PC-3 (cell line): ENCODE measurements at regions not wholly inside any gene's neighbourhood (a gene's known extent, or its start where the extent isn't known, plus 50 kb on each side); places are given as distances from the start of the nearest gene placed in this dataset.

Source experiments
- ATAC-seq: fragments of 200-7000 bp; cut with Tn5 transposase; 2 replicates; pipeline ENCODE4 v1.9.1; 2020; ENCODE audit warnings: mild to moderate bottlenecking, moderate library complexity
- BruUV-seq: library from RNA; stranded (reverse); fragments of 400-500 nt; replicated peaks from 2 replicates; lab custom pipeline; 2021; lab: Mats Ljungman, UMichigan
- CTCF ChIA-PET: fragments of 300-600 bp; sonication (Branson Sonifier 250); formaldehyde crosslinking; loops from one replicate; lab custom pipeline; 2022; ENCODE audit warnings: antibody characterized with exemption; lab: Charles Lee
- POLR2A ChIA-PET: fragments of 300-600 bp; sonication (Branson Sonifier 250); formaldehyde crosslinking; loops from one replicate; lab custom pipeline; 2022; ENCODE audit warnings: antibody characterized with exemption; ENCODE audit not compliant: unreplicated experiment; lab: Charles Lee
- DNase-seq: peaks from one replicate; pipeline ENCODE4 v3.0.0-alpha.2; 2015
- H2AFZ ChIP-seq: fragments of 300-600 bp; sonication (generic); 2 replicates; pipeline ENCODE4 v1.6.0; 2016; ENCODE audit warnings: antibody characterized with exemption, low read length
- H3F3A ChIP-seq: fragments of 300-600 bp; sonication (generic); one replicate; pipeline ENCODE4 v1.6.0; 2017; ENCODE audit warnings: antibody characterized with exemption, low read length, control low read depth, mild to moderate bottlenecking; ENCODE audit not compliant: unreplicated experiment
- H3K27ac ChIP-seq: fragments of 300-600 bp; sonication (generic); 2 replicates; pipeline ENCODE4 v1.5.1; 2016; ENCODE audit warnings: mild to moderate bottlenecking, low read length
- H3K27me3 ChIP-seq: fragments of 300-600 bp; sonication (generic); 2 replicates; pipeline ENCODE4 v1.6.1; 2016; ENCODE audit warnings: low read length, mixed read lengths
- H3K36me3 ChIP-seq: fragments of 300-600 bp; sonication (generic); 2 replicates; pipeline ENCODE4 v1.6.1; 2016; ENCODE audit warnings: low read depth, mixed run types, low read length, mixed read lengths
- H3K4me1 ChIP-seq: fragments of 300-600 bp; sonication (generic); 2 replicates; pipeline ENCODE4 v1.5.1; 2016; ENCODE audit warnings: low read length; ENCODE audit not compliant: insufficient read depth
- H3K4me2 ChIP-seq: fragments of 300-600 bp; sonication (generic); 2 replicates; pipeline ENCODE4 v1.6.0; 2016; ENCODE audit warnings: low read length
- H3K4me3 ChIP-seq: fragments of 300-600 bp; sonication (generic); 2 replicates; pipeline ENCODE4 v1.5.1; 2016; ENCODE audit warnings: mild to moderate bottlenecking, low read length, mixed read lengths
- H3K79me2 ChIP-seq: fragments of 300-600 bp; sonication (generic); 2 replicates; pipeline ENCODE4 v1.6.1; 2017; ENCODE audit warnings: low read length, mixed read lengths
- H3K9ac ChIP-seq: fragments of 300-600 bp; sonication (generic); 2 replicates; pipeline ENCODE4 v1.6.0; 2016; ENCODE audit warnings: mild to moderate bottlenecking, low read length
- H3K9me2 ChIP-seq: fragments of 300-600 bp; sonication (generic); replicated peaks from 2 replicates; pipeline ENCODE4 v1.6.1; 2016; ENCODE audit warnings: mixed run types, low read length, mixed read lengths
- H3K9me3 ChIP-seq: fragments of 300-600 bp; sonication (generic); 2 replicates; pipeline ENCODE4 v1.6.1; 2016; ENCODE audit warnings: low read length, mixed read lengths
- H4K20me1 ChIP-seq: fragments of 300-600 bp; sonication (generic); 2 replicates; pipeline ENCODE4 v1.6.1; 2016; ENCODE audit warnings: low read length, mixed read lengths
- CTCF ChIP-seq: fragments of 300-600 bp; sonication (generic); conservative IDR thresholded peaks from 2 replicates; pipeline ENCODE4 v1.5.1; 2017; ENCODE audit warnings: antibody characterized with exemption, low read depth, mild to moderate bottlenecking, low read length
- EZH2 ChIP-seq: fragments of 300-600 bp; sonication (generic); IDR thresholded peaks from one replicate; pipeline ENCODE4 v1.6.1; 2017; ENCODE audit warnings: antibody characterized with exemption, mild to moderate bottlenecking, low read length; ENCODE audit not compliant: unreplicated experiment
- EZH2phosphoT487 ChIP-seq: fragments of 300-600 bp; sonication (generic); IDR thresholded peaks from 2 replicates; pipeline ENCODE4 v1.6.1; 2018; ENCODE audit warnings: mild to moderate bottlenecking, antibody characterized with exemption, low read length, borderline replicate concordance
- intact Hi-C: fragments of 100-400 bp; cut with micrococcal nuclease; formaldehyde crosslinking; loops from 2 replicates; pipeline ENCODE4 v1.9.0; 2023

GRCh38 chr2:16275661-16276060 is 335.3 kb downstream of the MYCN start:
- BruUV-seq, result no TSS peak

DNA sequence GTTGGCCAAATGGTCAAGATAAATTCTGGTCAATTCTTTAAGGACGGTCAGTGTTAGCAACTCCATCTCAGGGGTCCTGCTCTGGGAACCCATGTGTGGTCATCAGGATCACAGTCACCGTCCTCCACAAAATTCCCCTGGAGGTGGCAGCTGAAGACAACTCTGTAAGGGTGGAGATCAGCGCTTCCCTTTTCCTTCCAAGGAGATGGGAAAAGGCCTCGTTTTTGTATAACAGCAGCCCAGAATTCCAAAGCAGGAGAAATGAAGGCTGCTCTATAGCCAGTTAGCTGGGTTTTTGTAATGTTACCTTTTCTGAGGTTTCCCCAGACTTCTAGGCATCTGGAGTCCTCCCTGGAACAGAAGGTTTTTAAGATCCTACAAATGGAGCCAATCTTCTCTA is 334.8 kb downstream of the MYCN start:
- no TSS peak for BruUV-seq
- TF ChIP-seq EZH2phosphoT487 (no peak), CTCF (no peak), EZH2 (no peak)
- no peak overlapping the region for H3K4me2 ChIP-seq
- no peaks in the 10 kb centered on the region for H3K4me1 ChIP-seq
- H3K36me3 ChIP-seq, result no peaks in the 10 kb centered on the region
- no peaks in the 10 kb centered on the region for H3F3A ChIP-seq
- DNase-seq, result no peak
- CTCF ChIA-PET, result no interaction called here
- no peak overlapping the region for H3K27ac ChIP-seq
- no peaks in the 10 kb centered on the region for H3K79me2 ChIP-seq
- H3K9me2 ChIP-seq, result no peaks in the 10 kb centered on the region
- no peak overlapping the region for H3K4me3 ChIP-seq
- H4K20me1 ChIP-seq, result no peaks in the 10 kb centered on the region
- intact Hi-C loops, result no loop called here
- POLR2A ChIA-PET, result no interaction called here
- no peak for ATAC-seq
- no peaks in the 10 kb centered on the region for H3K9me3 ChIP-seq
- no peak overlapping the region for H3K9ac ChIP-seq
- no peak overlapping the region for H2AFZ ChIP-seq
- H3K27me3 ChIP-seq, result no peaks in the 10 kb centered on the region

More at GRCh38 chr2:16275661-16276060, 335.3 kb downstream of the MYCN start:
- H2AFZ ChIP-seq, result no peak overlapping the region
- no peak overlapping the region for H3K9ac ChIP-seq
- ChIA-PET POLR2A (no interaction called here), CTCF (no interaction called here)
- H3K4me3 ChIP-seq, result no peak overlapping the region
- no peak overlapping the region for H3K4me2 ChIP-seq
- no peak for ATAC-seq
- no peak for DNase-seq
- H3K27ac ChIP-seq, result no peak overlapping the region
- no peaks in the 10 kb centered on the region for H3K9me2 ChIP-seq
- H3F3A ChIP-seq, result no peaks in the 10 kb centered on the region
- no peaks in the 10 kb centered on the region for H3K27me3 ChIP-seq
- no peak for TF ChIP-seq EZH2phosphoT487
- no peak for TF ChIP-seq EZH2
- no peak for TF ChIP-seq CTCF
- H3K36me3 ChIP-seq, result no peaks in the 10 kb centered on the region
- H3K4me1 ChIP-seq, result no peaks in the 10 kb centered on the region
- H3K79me2 ChIP-seq, result no peaks in the 10 kb centered on the region
- intact Hi-C loops, result no loop called here
- H3K9me3 ChIP-seq, result no peaks in the 10 kb centered on the region
- H4K20me1 ChIP-seq, result no peaks in the 10 kb centered on the region

- Histone ChIP-seq H3K4me3 (no peak overlapping the region), H3K4me1 (no peaks in the 10 kb centered on the region), H3K79me2 (no peaks in the 10 kb centered on the region), H3K36me3 (no peaks in the 10 kb centered on the region), H3K9ac (no peak overlapping the region), H3K27me3 (no peaks in the 10 kb centered on the region), H3F3A (no peaks in the 10 kb centered on the region), H3K27ac (no peak overlapping the region), H3K4me2 (no peak overlapping the region), H3K9me3 (0 out of 2 replicates have a peak, but pooled peaks cover 3% of the 10 kb centered on the region), H2AFZ (no peak overlapping the region), H3K9me2 (no peaks in the 10 kb centered on the region), H4K20me1 (no peaks in the 10 kb centered on the region)
- no peak for ATAC-seq
- no peak for DNase-seq
- no TSS peak for BruUV-seq
- POLR2A ChIA-PET, result no interaction called here
- CTCF ChIA-PET, result no interaction called here
- intact Hi-C loops, result no loop called here
- TF ChIP-seq CTCF, result no peak
- TF ChIP-seq EZH2, result no peak
- TF ChIP-seq EZH2phosphoT487, result no peak
Measured at GRCh38 chr2:16273111-16273510, 332.8 kb downstream of the MYCN start.
